NCI-H2029 treated with DMSO at 0.1 percent for 48 hours (cell line): ENCODE measurements at regions not wholly inside any gene's neighbourhood (a gene's known extent, or its start where the extent isn't known, plus 50 kb on each side); places are given as distances from the start of the nearest gene placed in this dataset.

Source experiments
- DNase-seq: peaks from one replicate; lab custom pipeline; 2025; lab: John Stamatoyannopoulos, UW

- no peak for DNase-seq
Observed at GRCh38 chr18:56021809-56022195, 433.8 kb upstream of the TCF4 start.

GRCh38 chr18:56021136-56021808 lies 433.3 kb upstream of the TCF4 start:
- no peak for DNase-seq

- DNase-seq = no peak
Observed at GRCh38 chr18:56019908-56020307, 431.9 kb upstream of the TCF4 start.

GRCh38 chr18:56019156-56019555 lies 431.2 kb upstream of the TCF4 start:
- no peak for DNase-seq

GRCh38 chr18:56009411-56009810 lies 421.4 kb upstream of the TCF4 start:
- DNase-seq = no peak

- no peak for DNase-seq
Observed at GRCh38 chr18:56003720-56004088, 415.7 kb upstream of the TCF4 start.

GRCh38 chr18:56003009-56003719 lies 415.2 kb upstream of the TCF4 start:
- DNase-seq = no peak

- no peak for DNase-seq
Observed at GRCh38 chr18:56001576-56001975, 413.6 kb upstream of the TCF4 start.

- no peak for DNase-seq
Observed at GRCh38 chr18:56000041-56000440, 412.0 kb upstream of the TCF4 start.

GRCh38 chr18:55999641-56000040 lies 411.6 kb upstream of the TCF4 start:
- no peak for DNase-seq

GRCh38 chr18:55998801-55999385 lies 410.9 kb upstream of the TCF4 start:
- no peak for DNase-seq

GRCh38 chr18:55998071-55998522 lies 410.1 kb upstream of the TCF4 start:
- no peak for DNase-seq

GRCh38 chr18:55997151-55997561 lies 409.2 kb upstream of the TCF4 start:
- no peak for DNase-seq

GRCh38 chr18:55996717-55997116 lies 408.7 kb upstream of the TCF4 start:
- DNase-seq = no peak

GRCh38 chr18:55990186-55990585 lies 402.2 kb upstream of the TCF4 start:
- no peak for DNase-seq

GRCh38 chr18:55988537-55988936 lies 400.5 kb upstream of the TCF4 start:
- no peak for DNase-seq

GRCh38 chr18:55983433-55983832 lies 395.4 kb upstream of the TCF4 start:
- DNase-seq = no peak

GRCh38 chr18:55982992-55983391 lies 395.0 kb upstream of the TCF4 start:
- no peak for DNase-seq

GRCh38 chr18:55981712-55982475 lies 393.9 kb upstream of the TCF4 start:
- DNase-seq = no peak

- DNase-seq = no peak
Observed at GRCh38 chr18:55974521-55974920, 386.5 kb upstream of the TCF4 start.

GRCh38 chr18:55968550-55968949 lies 380.6 kb upstream of the TCF4 start:
- DNase-seq = no peak

- no peak for DNase-seq
Observed at GRCh38 chr18:55967019-55967418, 379.0 kb upstream of the TCF4 start.

- DNase-seq = no peak
Observed at GRCh38 chr18:55964171-55964570, 376.2 kb upstream of the TCF4 start.
